ENCODE measurements at regions not wholly inside any gene's neighbourhood (a gene's known extent, or its start where the extent isn't known, plus 50 kb on each side); places are given as distances from the start of the nearest gene placed in this dataset.

DNA sequence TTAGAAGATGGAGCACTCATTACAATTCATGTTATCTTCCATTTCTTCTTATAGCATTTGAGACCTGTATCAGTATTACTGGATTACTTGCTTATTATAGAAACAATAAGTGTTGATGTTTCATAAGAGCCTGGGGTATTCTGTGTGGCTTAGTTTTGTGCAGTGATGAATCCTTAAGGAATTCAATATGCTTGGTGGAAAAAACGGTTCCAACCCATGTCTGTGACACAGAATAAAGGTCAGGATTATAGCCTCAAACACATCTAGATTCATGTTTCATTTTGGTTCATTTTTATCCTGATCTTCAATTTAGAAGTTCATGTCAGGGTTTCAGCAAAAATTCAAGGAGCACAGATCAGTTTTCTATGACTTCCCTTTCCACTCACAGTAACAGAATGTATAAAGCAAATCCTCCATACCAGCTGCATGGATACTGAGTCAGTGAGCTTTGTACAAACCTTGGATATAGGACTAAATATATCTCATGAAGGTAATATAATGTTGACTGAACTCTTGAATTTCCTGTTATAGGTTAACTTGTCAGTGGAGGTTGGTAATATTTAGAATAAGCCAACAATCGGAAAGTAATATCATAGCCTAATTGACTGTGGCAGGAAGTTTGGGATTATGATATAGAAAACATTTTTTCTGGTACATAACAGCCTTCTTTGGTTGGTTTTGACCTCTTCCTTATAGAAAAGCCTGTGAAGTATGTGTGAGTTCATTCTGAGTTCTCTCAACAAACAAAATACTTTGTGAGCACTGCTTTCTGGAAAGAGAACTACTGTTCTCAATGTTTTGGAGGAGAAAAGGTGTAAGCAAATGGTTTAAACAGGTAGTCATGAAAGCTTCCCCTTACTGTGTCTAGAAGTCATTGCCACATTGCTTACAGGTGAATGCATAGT, 218.2 kb upstream of the TPM1 start:
- POLR2A ChIA-PET, result no interaction called here
- no peak overlapping the region for H3K27ac Mint-ChIP-seq

DNA sequence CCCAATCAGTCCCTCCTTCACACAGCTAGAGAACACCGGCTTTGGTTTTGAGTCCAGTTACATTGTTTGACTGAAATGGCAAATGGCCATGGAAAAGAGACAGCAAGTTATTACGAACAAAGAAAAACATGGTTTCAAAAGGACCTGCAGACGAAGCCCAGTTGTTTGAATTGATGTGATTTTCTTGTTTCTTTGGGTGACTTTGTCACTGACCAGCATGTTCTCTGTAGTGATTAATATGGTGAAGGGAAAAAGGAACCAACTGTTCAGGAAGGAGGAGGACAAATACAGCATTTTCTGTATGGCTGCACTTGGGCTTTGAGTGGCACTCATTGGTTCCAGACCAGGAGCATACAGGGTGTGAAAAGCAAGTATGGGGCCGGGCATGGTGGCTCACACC, 217.4 kb upstream of the TPM1 start:
- no peak overlapping the region for H3K4me3 Mint-ChIP-seq
- H3K4me1 Mint-ChIP-seq, result no peaks in the 10 kb centered on the region
- no peak for DNase-seq (ENCODE audit: low spot score)
- H3K9me3 Mint-ChIP-seq, result no peaks in the 10 kb centered on the region
- H3K36me3 Mint-ChIP-seq, result no peaks in the 10 kb centered on the region
- no peak overlapping the region for H3K27ac Mint-ChIP-seq
- no peak for ATAC-seq
- H3K27me3 Mint-ChIP-seq (ENCODE audit: low read depth), result no peaks in the 10 kb centered on the region
- CTCF ChIA-PET, result no interaction called here
- POLR2A ChIA-PET, result no interaction called here
- TF ChIP-seq, protein P1, sequence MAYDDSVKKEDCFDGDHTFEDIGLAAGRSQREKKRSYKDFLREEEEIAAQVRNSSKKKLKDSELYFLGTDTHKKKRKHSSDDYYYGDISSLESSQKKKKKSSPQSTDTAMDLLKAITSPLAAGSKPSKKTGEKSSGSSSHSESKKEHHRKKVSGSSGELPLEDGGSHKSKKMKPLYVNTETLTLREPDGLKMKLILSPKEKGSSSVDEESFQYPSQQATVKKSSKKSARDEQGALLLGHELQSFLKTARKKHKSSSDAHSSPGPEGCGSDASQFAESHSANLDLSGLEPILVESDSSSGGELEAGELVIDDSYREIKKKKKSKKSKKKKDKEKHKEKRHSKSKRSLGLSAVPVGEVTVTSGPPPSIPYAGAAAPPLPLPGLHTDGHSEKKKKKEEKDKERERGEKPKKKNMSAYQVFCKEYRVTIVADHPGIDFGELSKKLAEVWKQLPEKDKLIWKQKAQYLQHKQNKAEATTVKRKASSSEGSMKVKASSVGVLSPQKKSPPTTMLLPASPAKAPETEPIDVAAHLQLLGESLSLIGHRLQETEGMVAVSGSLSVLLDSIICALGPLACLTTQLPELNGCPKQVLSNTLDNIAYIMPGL (CRISPR knock-in tag; IDR thresholded peaks at IDR 0.05), result no peak
- TF ChIP-seq NR3C1 (CRISPR knock-in tag; conservative IDR thresholded peaks at IDR 0.05; ENCODE audit: low read depth) (no peak), ZNF671 (CRISPR knock-in tag; IDR thresholded peaks at IDR 0.05) (no peak), SP1 (CRISPR knock-in tag; conservative IDR thresholded peaks at IDR 0.05) (no peak), TEAD4 (CRISPR knock-in tag; IDR thresholded peaks at IDR 0.05) (no peak)
- TF ChIP-seq, protein P2, sequence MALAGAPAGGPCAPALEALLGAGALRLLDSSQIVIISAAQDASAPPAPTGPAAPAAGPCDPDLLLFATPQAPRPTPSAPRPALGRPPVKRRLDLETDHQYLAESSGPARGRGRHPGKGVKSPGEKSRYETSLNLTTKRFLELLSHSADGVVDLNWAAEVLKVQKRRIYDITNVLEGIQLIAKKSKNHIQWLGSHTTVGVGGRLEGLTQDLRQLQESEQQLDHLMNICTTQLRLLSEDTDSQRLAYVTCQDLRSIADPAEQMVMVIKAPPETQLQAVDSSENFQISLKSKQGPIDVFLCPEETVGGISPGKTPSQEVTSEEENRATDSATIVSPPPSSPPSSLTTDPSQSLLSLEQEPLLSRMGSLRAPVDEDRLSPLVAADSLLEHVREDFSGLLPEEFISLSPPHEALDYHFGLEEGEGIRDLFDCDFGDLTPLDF (CRISPR knock-in tag; IDR thresholded peaks at IDR 0.05), result no peak
- TF ChIP-seq, protein P3, sequence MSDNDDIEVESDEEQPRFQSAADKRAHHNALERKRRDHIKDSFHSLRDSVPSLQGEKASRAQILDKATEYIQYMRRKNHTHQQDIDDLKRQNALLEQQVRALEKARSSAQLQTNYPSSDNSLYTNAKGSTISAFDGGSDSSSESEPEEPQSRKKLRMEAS (CRISPR knock-in tag; IDR thresholded peaks at IDR 0.05), result no peak

More for the DNA sequence above, 218.2 kb upstream of the TPM1 start:
- DNase-seq (ENCODE audit: low spot score), result no peak
- Mint-ChIP-seq H3K4me1 (peaks cover 2% of the 10 kb centered on the region; the same call in 1 of the 2 replicates), H3K9me3 (no peaks in the 10 kb centered on the region), H3K36me3 (no peaks in the 10 kb centered on the region), H3K27me3 (ENCODE audit: low read depth) (no peaks in the 10 kb centered on the region), H3K4me3 (no peak overlapping the region)
- TF ChIP-seq OVOL2 (CRISPR knock-in tag; IDR thresholded peaks at IDR 0.05; ENCODE audit: borderline replicate concordance) (no peak), CREB1 (CRISPR knock-in tag; IDR thresholded peaks at IDR 0.05) (no peak), RELA (CRISPR knock-in tag; IDR thresholded peaks at IDR 0.05; ENCODE audit: borderline replicate concordance) (no peak), FOXK1 (CRISPR knock-in tag; IDR thresholded peaks at IDR 0.05) (no peak), JAZF1 (CRISPR knock-in tag; IDR thresholded peaks at IDR 0.05) (no peak), FOXJ3 (CRISPR knock-in tag; IDR thresholded peaks at IDR 0.05; ENCODE audit: borderline replicate concordance) (no peak), ZNF423 (CRISPR knock-in tag; IDR thresholded peaks at IDR 0.05) (no peak), SMAD4 (CRISPR knock-in tag; IDR thresholded peaks at IDR 0.05) (no peak), ZNF219 (CRISPR knock-in tag; IDR thresholded peaks at IDR 0.05; ENCODE audit: borderline replicate concordance) (no peak), SMAD3 (CRISPR knock-in tag; IDR thresholded peaks at IDR 0.05; ENCODE audit: borderline replicate concordance) (no peak), GRHL2 (CRISPR knock-in tag; IDR thresholded peaks at IDR 0.05; ENCODE audit: insufficient replicate concordance, severe bottlenecking) (no peak), GABPB1 (CRISPR knock-in tag; IDR thresholded peaks at IDR 0.05) (no peak)
- TF ChIP-seq, protein P4, sequence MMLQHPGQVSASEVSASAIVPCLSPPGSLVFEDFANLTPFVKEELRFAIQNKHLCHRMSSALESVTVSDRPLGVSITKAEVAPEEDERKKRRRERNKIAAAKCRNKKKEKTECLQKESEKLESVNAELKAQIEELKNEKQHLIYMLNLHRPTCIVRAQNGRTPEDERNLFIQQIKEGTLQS (CRISPR knock-in tag; conservative IDR thresholded peaks at IDR 0.05), result no peak
- TF ChIP-seq, protein P5, sequence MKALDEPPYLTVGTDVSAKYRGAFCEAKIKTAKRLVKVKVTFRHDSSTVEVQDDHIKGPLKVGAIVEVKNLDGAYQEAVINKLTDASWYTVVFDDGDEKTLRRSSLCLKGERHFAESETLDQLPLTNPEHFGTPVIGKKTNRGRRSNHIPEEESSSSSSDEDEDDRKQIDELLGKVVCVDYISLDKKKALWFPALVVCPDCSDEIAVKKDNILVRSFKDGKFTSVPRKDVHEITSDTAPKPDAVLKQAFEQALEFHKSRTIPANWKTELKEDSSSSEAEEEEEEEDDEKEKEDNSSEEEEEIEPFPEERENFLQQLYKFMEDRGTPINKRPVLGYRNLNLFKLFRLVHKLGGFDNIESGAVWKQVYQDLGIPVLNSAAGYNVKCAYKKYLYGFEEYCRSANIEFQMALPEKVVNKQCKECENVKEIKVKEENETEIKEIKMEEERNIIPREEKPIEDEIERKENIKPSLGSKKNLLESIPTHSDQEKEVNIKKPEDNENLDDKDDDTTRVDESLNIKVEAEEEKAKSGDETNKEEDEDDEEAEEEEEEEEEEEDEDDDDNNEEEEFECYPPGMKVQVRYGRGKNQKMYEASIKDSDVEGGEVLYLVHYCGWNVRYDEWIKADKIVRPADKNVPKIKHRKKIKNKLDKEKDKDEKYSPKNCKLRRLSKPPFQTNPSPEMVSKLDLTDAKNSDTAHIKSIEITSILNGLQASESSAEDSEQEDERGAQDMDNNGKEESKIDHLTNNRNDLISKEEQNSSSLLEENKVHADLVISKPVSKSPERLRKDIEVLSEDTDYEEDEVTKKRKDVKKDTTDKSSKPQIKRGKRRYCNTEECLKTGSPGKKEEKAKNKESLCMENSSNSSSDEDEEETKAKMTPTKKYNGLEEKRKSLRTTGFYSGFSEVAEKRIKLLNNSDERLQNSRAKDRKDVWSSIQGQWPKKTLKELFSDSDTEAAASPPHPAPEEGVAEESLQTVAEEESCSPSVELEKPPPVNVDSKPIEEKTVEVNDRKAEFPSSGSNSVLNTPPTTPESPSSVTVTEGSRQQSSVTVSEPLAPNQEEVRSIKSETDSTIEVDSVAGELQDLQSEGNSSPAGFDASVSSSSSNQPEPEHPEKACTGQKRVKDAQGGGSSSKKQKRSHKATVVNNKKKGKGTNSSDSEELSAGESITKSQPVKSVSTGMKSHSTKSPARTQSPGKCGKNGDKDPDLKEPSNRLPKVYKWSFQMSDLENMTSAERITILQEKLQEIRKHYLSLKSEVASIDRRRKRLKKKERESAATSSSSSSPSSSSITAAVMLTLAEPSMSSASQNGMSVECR (CRISPR knock-in tag; IDR thresholded peaks at IDR 0.05; ENCODE audit: borderline replicate concordance), result no peak
- TF ChIP-seq, protein P6, sequence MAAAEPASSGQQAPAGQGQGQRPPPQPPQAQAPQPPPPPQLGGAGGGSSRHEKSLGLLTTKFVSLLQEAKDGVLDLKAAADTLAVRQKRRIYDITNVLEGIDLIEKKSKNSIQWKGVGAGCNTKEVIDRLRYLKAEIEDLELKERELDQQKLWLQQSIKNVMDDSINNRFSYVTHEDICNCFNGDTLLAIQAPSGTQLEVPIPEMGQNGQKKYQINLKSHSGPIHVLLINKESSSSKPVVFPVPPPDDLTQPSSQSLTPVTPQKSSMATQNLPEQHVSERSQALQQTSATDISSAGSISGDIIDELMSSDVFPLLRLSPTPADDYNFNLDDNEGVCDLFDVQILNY (CRISPR knock-in tag; IDR thresholded peaks at IDR 0.05), result no peak
- TF ChIP-seq, protein P7, sequence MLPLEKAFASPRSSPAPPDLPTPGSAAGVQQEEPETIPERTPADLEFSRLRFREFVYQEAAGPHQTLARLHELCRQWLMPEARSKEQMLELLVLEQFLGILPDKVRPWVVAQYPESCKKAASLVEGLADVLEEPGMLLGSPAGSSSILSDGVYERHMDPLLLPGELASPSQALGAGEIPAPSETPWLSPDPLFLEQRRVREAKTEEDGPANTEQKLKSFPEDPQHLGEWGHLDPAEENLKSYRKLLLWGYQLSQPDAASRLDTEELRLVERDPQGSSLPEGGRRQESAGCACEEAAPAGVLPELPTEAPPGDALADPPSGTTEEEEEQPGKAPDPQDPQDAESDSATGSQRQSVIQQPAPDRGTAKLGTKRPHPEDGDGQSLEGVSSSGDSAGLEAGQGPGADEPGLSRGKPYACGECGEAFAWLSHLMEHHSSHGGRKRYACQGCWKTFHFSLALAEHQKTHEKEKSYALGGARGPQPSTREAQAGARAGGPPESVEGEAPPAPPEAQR (CRISPR knock-in tag; IDR thresholded peaks at IDR 0.05), result no peak
- TF ChIP-seq, protein P8, sequence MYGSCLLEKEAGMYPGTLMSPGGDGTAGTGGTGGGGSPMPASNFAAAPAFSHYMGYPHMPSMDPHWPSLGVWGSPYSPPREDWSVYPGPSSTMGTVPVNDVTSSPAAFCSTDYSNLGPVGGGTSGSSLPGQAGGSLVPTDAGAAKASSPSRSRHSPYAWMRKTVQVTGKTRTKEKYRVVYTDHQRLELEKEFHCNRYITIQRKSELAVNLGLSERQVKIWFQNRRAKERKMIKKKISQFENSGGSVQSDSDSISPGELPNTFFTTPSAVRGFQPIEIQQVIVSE (CRISPR knock-in tag; IDR thresholded peaks at IDR 0.05; ENCODE audit: borderline replicate concordance), result no peak
- TF ChIP-seq, protein P3 (CRISPR knock-in tag; IDR thresholded peaks at IDR 0.05), result no peak
- CTCF ChIA-PET, result no interaction called here
- ATAC-seq, result no peak
